Stimulated activated CD8-positive, alpha-beta memory T cell treated with anti-CD3 and anti-CD28 coated beads, Interleukin-15, amount 100 ng/mL, for 24 hours (primary cell): ENCODE measurements at regions not wholly inside any gene's neighbourhood (a gene's known extent, or its start where the extent isn't known, plus 50 kb on each side); places are given as distances from the start of the nearest gene placed in this dataset.
"Not testable (repeated sequence)": the region's sequence is repeated elsewhere in the genome, so short reads cannot be mapped to it uniquely, and the experiment has no call there.

Experiments
- DNase-seq: peaks from one replicate; pipeline ENCODE4 v3.0.0-alpha.2; 2020; ENCODE audit warnings: low read depth

GRCh38 chr1:25131794-25132193 is 100.5 kb downstream of the SYF2 start:
- no peak for DNase-seq

- no peak for DNase-seq
Measured at GRCh38 chr1:25130895-25131294, 101.4 kb downstream of the SYF2 start.

- no peak for DNase-seq
Measured at GRCh38 chr1:25129380-25129779, 102.9 kb downstream of the SYF2 start.

GRCh38 chr1:25128121-25128621 is 104.1 kb downstream of the SYF2 start:
- DNase-seq, result no peak

GRCh38 chr1:25126562-25126961 is 105.7 kb downstream of the SYF2 start:
- DNase-seq, result no peak

GRCh38 chr1:25123551-25123950 is 108.8 kb downstream of the SYF2 start:
- DNase-seq, result no peak

GRCh38 chr1:25122747-25123146 is 109.6 kb downstream of the SYF2 start:
- no peak for DNase-seq

- DNase-seq, result no peak
Measured at GRCh38 chr1:25120281-25120680, 112.0 kb downstream of the SYF2 start.

- no peak for DNase-seq
Measured at GRCh38 chr1:25118546-25118945, 113.8 kb downstream of the SYF2 start.

- DNase-seq, result no peak
Measured at GRCh38 chr1:25117233-25117823, 115.0 kb downstream of the SYF2 start.

- no peak for DNase-seq
Measured at GRCh38 chr1:25116832-25117231, 115.5 kb downstream of the SYF2 start.

GRCh38 chr1:25116117-25116516 is 116.2 kb downstream of the SYF2 start:
- not testable (repeated sequence) for DNase-seq

GRCh38 chr1:25113731-25114130 is 118.6 kb downstream of the SYF2 start:
- no peak for DNase-seq

GRCh38 chr1:25113086-25113485 is 119.2 kb downstream of the SYF2 start:
- DNase-seq, result no peak

GRCh38 chr1:25112400-25112799 is 119.9 kb downstream of the SYF2 start:
- DNase-seq, result no peak

- no peak for DNase-seq
Measured at GRCh38 chr1:25111706-25112105, 120.6 kb downstream of the SYF2 start.

GRCh38 chr1:25110485-25110884 is 121.8 kb downstream of the SYF2 start:
- DNase-seq, result no peak

GRCh38 chr1:25110036-25110435 is 122.3 kb downstream of the SYF2 start:
- no peak for DNase-seq

- DNase-seq, result no peak
Measured at GRCh38 chr1:25109531-25109951, 122.8 kb downstream of the SYF2 start.

GRCh38 chr1:25107643-25108010 is 124.7 kb downstream of the SYF2 start:
- DNase-seq, result no peak

GRCh38 chr1:25106976-25107642 is 125.2 kb downstream of the SYF2 start:
- DNase-seq, result no peak

- no peak for DNase-seq
Measured at GRCh38 chr1:25106352-25106751, 126.0 kb downstream of the SYF2 start.

- no peak for DNase-seq
Measured at GRCh38 chr1:25105836-25106235, 126.5 kb downstream of the SYF2 start.
